D721Med (cell line): ENCODE measurements at regions not wholly inside any gene's neighbourhood (a gene's known extent, or its start where the extent isn't known, plus 50 kb on each side); places are given as distances from the start of the nearest gene placed in this dataset.

ENCODE experiments used
- DNase-seq: peaks from one replicate; pipeline ENCODE4 v3.0.0; 2011; ENCODE audit warnings: low spot score; ENCODE audit not compliant: insufficient read length
- FAIRE-seq: peaks from 2 replicates; lab custom pipeline; 2011; peaks lifted over from hg19 to GRCh38; lab: Jason Lieb, UNC
- TF ChIP-seq, protein P1 (sequence below): IDR thresholded peaks from 2 replicates; pipeline ENCODE4 v1.5.1; 2012; ENCODE audit warnings: mild to moderate bottlenecking, control low read depth; ENCODE audit not compliant: insufficient read depth; ENCODE audit errors: missing control alignments

DNA sequence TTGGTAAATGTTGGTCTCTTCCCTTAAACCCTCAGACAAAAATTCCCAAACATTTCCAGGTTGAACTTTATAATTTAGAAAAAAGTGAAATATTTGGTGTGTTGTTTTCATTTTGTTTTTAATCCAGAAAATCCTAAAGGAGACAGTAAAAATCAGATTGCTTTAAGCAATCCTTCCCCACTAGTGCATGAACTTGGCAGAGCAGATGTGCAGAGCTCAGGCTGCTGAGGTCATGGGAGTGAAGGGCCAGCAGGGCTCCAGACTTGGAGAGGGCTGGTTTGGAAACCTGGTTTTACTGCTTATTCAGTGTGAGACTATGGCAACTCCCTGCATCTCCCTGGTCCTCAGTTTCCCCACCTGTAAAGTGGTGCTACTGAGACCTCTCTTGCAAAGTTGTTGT lies 66.7 kb upstream of the TEX51 start:
- DNase-seq (no peak), FAIRE-seq (no peak)
- TF ChIP-seq, protein P1, sequence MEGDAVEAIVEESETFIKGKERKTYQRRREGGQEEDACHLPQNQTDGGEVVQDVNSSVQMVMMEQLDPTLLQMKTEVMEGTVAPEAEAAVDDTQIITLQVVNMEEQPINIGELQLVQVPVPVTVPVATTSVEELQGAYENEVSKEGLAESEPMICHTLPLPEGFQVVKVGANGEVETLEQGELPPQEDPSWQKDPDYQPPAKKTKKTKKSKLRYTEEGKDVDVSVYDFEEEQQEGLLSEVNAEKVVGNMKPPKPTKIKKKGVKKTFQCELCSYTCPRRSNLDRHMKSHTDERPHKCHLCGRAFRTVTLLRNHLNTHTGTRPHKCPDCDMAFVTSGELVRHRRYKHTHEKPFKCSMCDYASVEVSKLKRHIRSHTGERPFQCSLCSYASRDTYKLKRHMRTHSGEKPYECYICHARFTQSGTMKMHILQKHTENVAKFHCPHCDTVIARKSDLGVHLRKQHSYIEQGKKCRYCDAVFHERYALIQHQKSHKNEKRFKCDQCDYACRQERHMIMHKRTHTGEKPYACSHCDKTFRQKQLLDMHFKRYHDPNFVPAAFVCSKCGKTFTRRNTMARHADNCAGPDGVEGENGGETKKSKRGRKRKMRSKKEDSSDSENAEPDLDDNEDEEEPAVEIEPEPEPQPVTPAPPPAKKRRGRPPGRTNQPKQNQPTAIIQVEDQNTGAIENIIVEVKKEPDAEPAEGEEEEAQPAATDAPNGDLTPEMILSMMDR, result no peak

DNA sequence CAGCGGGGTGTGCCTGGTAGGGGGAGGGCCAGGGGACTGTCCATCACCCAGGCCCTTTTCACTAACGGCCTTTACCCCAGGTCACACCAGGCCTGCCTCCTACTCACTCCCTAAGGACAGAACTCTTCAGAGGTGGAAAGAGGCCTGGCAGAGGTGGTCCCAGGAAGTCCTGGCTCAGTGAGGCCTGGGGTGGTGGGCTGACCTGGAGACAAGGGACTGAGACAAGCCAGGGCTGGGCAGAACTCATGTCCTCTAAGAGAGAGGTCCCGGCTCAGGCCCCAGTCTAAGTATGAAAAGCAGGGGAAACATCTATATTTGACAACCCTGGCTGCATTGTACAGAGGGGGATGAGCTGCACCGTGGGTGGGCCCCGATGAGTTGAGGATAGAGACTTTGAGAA lies 65.9 kb upstream of the TEX51 start:
- FAIRE-seq (no peak), DNase-seq (no peak)
- TF ChIP-seq, protein P1, result no peak

DNA sequence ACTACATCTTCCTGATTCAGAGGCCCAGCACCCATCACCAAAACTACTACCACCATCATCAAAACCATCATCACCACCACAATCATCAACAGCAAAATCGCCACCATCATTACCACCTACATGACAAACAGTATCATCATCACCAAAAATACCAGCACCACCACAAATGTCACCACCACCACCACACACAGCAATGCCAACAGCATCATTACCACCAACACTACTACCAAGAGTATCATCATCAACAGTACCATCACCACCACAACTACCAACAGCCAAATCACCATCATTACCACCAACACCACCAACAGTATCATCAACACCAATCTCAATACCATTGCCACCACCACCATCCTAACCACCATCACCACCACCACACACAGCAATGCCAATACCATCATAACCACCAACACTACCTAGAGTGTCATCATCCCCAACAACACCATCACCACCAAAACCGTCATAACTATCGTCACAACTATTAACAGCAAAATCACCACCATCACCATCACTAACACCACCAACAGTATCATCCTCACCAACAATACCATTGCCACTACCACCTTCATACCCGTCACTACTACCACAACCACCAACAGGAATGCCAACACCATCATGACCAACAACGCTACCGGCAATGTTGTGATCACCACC lies 64.6 kb upstream of the TEX51 start:
- no peak for FAIRE-seq

DNA sequence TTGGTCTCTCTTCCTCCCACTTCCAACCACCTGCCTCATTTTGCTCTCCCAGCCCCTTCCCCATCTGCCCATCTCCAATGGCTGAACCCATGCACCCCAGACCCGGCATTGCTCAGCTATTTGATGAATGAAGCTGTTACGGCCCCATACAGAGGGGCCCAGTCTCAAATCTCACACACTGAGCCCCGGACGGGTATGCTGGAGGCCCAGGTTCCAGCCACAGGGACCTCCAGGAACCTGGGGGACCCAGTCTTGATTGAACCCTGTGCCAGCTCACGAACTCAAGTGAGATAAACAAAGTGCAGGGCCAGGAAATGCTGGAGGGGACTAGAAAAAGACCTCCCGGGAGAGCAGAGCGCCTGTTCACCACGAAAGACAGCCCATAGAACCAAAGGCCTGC lies 63.4 kb upstream of the TEX51 start:
- DNase-seq (no peak), FAIRE-seq (no peak)
- TF ChIP-seq, protein P1, result no peak

More for the DNA sequence above, 64.6 kb upstream of the TEX51 start:
- TF ChIP-seq, protein P1, result no peak
- DNase-seq, result no peak

DNA sequence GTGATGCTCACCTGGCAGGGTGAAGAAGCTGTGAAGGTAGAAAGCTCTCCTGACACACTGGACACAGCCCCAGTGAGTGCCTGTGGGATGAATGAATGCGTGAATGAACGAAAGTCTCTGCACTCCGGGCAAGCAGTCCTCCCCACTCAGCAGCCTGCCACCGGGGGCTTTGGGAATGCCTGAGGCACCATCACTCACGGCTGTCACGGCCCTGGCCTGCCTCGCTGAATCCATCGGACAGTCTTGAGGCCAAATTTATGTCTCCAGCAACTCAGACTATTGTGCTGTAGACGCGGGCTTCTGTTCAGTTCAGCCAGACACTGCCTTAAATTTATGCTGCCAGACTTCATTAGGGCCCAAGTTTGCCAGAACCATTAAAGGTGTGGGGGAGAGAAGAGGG lies 62.9 kb upstream of the TEX51 start:
- DNase-seq (no peak), FAIRE-seq (no peak)
- TF ChIP-seq, protein P1, result no peak

DNA sequence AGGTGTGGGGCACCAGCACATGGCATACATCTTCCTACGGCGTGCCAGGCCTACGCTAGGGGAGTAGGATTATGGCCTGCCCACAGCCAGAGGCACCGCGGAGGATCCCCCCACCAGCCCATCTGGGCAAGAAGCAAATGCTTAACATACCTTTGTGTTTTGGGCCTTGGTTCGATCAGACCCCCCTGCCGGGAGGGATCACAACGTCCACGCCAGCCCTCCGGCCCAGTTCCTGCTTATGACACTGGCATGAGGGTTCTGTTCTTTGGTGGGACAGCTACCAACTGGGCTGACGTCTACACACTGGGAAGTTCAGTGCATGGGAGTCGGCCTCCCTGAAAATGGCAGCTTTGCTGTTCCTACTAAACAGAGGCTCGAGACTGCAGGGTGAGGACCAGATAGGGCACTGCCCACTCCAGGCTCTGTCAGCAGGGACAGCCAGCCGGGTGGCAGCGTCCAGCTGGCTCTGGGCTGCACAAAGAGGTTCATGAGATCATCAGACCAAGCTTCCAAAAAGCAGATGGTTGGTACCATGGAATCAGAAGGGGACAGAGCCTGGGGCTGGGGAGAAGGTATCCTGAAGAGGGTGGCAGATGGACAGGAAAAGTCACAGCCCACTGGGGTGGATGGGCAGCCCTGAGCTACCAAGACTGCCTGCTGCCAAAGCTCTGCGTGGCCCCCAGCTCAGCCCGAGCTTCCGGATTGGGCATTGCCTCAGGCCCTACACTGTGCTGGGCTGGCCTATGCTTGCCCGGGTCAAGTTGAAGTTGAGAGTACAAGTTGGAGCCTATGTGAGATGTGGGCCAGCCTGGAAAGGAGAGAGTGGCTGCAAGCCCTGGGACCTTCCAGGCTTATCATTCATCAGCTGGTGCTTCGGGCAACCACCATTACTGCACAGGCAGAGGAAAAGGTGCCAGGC lies 61.7 kb upstream of the TEX51 start:
- TF ChIP-seq, protein P1, result no peak
- FAIRE-seq (no peak), DNase-seq (no peak)
